ENCODE measurements at regions not wholly inside any gene's neighbourhood (a gene's known extent, or its start where the extent isn't known, plus 50 kb on each side); places are given as distances from the start of the nearest gene placed in this dataset.

- in situ Hi-C loops (cut with MboI; ENCODE audit: low sequenced_read_pairs), result no loop called here
Observed at GRCh38 chr6:27096834-27097511, 150.5 kb upstream of the PRSS16 start.

GRCh38 chr6:27098956-27099355 is 148.5 kb upstream of the PRSS16 start:
- in situ Hi-C loops (cut with MboI; ENCODE audit: low sequenced_read_pairs), result no loop called here

- in situ Hi-C loops (cut with MboI; ENCODE audit: low sequenced_read_pairs), result no loop called here
Observed at GRCh38 chr6:27100921-27101320, 146.6 kb upstream of the PRSS16 start.

GRCh38 chr6:27101824-27102223 is 145.7 kb upstream of the PRSS16 start:
- in situ Hi-C loops (cut with MboI; ENCODE audit: low sequenced_read_pairs), result no loop called here

GRCh38 chr6:27106382-27106781 is 141.1 kb upstream of the PRSS16 start:
- in situ Hi-C loops (cut with MboI; ENCODE audit: low sequenced_read_pairs), result no loop called here

GRCh38 chr6:27111743-27112142 is 135.8 kb upstream of the PRSS16 start:
- in situ Hi-C loops (cut with MboI; ENCODE audit: low sequenced_read_pairs), result no loop called here

GRCh38 chr6:27112974-27113373 is 134.5 kb upstream of the PRSS16 start:
- in situ Hi-C loops (cut with MboI; ENCODE audit: low sequenced_read_pairs), result no loop called here

- in situ Hi-C loops (cut with MboI; ENCODE audit: low sequenced_read_pairs), result no loop called here
Observed at GRCh38 chr6:27119329-27119728, 128.2 kb upstream of the PRSS16 start.

GRCh38 chr6:27119761-27120160 is 127.7 kb upstream of the PRSS16 start:
- in situ Hi-C loops (cut with MboI; ENCODE audit: low sequenced_read_pairs), result no loop called here

- in situ Hi-C loops (cut with MboI; ENCODE audit: low sequenced_read_pairs), result no loop called here
Observed at GRCh38 chr6:27121640-27122039, 125.9 kb upstream of the PRSS16 start.

- in situ Hi-C loops (cut with MboI; ENCODE audit: low sequenced_read_pairs), result no loop called here
Observed at GRCh38 chr6:27124252-27124657, 123.2 kb upstream of the PRSS16 start.

GRCh38 chr6:27126046-27126814 is 121.3 kb upstream of the PRSS16 start:
- in situ Hi-C loops (cut with MboI; ENCODE audit: low sequenced_read_pairs), result loop anchor here (25.0 kb wide), 4 partner anchors 789 to 1736 kb away; a partner anchor contains a TSS

GRCh38 chr6:27126815-27127537 is 120.5 kb upstream of the PRSS16 start:
- in situ Hi-C loops (cut with MboI; ENCODE audit: low sequenced_read_pairs), result loop anchor here (25.0 kb wide), 4 partner anchors 790 to 1735 kb away; a partner anchor contains a TSS

GRCh38 chr6:27127874-27128273 is 119.6 kb upstream of the PRSS16 start:
- in situ Hi-C loops (cut with MboI; ENCODE audit: low sequenced_read_pairs), result loop anchor here (25.0 kb wide), 4 partner anchors 791 to 1734 kb away; a partner anchor contains a TSS

- in situ Hi-C loops (cut with MboI; ENCODE audit: low sequenced_read_pairs), result loop anchor here (25.0 kb wide), 4 partner anchors 791 to 1734 kb away; a partner anchor contains a TSS
Observed at GRCh38 chr6:27128311-27129094, 119.0 kb upstream of the PRSS16 start.

- in situ Hi-C loops (cut with MboI; ENCODE audit: low sequenced_read_pairs), result loop anchor here (25.0 kb wide), 4 partner anchors 792 to 1733 kb away; a partner anchor contains a TSS
Observed at GRCh38 chr6:27129095-27129815, 118.2 kb upstream of the PRSS16 start.

GRCh38 chr6:27129917-27130316 is 117.6 kb upstream of the PRSS16 start:
- in situ Hi-C loops (cut with MboI; ENCODE audit: low sequenced_read_pairs), result loop anchor here (25.0 kb wide), 4 partner anchors 793 to 1732 kb away; a partner anchor contains a TSS

- in situ Hi-C loops (cut with MboI; ENCODE audit: low sequenced_read_pairs), result loop anchor here (25.0 kb wide), 4 partner anchors 794 to 1731 kb away; a partner anchor contains a TSS
Observed at GRCh38 chr6:27130668-27131428, 116.7 kb upstream of the PRSS16 start.

GRCh38 chr6:27132282-27132531 is 115.3 kb upstream of the PRSS16 start:
- in situ Hi-C loops (cut with MboI; ENCODE audit: low sequenced_read_pairs), result loop anchor here (25.0 kb wide), 4 partner anchors 795 to 1730 kb away; a partner anchor contains a TSS

All from HL-60/S4 treated with retinoic acid at 250 ng/mL for 4 days and 3 days (cell line).